ENCODE measurements at regions not wholly inside any gene's neighbourhood (a gene's known extent, or its start where the extent isn't known, plus 50 kb on each side); places are given as distances from the start of the nearest gene placed in this dataset.

DNA sequence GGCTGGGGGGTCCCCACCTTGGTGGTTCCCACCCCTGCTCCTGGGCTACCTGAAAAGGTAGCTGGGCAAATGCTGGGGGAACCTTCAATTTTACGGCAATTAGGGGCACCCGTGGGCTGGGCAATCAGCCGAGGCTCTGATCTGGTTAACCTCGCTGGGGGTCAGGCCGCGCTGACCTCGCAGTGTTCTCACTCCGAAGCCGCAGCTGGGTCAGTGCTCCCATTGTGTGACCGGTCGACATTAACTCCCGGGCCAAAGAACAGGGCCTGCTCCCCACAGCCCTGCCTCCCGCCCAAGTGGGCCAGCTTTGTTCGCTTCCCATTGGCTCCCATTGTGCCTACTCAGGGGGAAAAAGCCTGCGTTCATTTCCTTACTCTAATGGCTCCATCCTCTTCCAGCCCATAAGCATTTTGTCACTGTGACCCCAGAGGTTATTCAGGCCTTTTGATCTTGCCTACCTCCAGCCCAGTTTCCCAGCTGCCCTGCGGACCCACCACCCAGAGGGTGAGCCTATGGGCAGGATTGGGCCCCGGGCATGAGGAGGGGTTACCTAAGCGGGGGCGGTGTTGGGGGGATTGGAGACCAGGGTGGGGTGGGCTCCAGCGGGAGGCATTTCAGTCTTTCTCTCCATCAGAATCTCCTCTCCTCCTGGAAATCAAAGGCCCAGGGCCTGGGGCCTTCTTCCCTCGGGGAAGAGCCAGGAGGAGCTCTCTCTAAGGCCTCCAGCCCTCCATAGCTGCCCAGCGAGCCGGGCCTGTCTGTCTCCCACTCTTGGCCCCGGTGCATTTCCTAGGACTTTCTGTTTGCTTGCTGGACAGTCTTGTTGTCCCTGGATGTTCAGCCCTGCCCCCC lies 90.1 kb downstream of the MYCN start:
- no peak overlapping the region for H3K4me2 ChIP-seq (ENCODE audit: insufficient read depth, insufficient read length, low read length)
- no peak overlapping the region for H2BK20ac ChIP-seq (ENCODE audit: low read depth, low read length, poor library complexity, severe bottlenecking)
- Mint-ChIP-seq H3K36me3 (ENCODE audit: insufficient read depth in 1 of 3, low read depth in 3 of 3) (no peaks in the 10 kb centered on the region), H3K27ac (peak overlapping the region in 1 of 3 experiments; percentile 14; a peak in 1 of 7 replicates), H3K4me3 (no peak overlapping the region), H3K27me3 (ENCODE audit: low read depth) (peaks cover 4% of the 10 kb centered on the region), H3K4me1 (peaks cover 46 to 55% of the 10 kb centered on the region in 2 experiments), H3K9me3 (no peaks in the 10 kb centered on the region)
- WGBS (ENCODE audit: extremely low coverage, insufficient read length, low lambda C conversion rate) = no CpG with 5 or more reads among the region's 24 CpGs
- no peak overlapping the region for H2AK5ac ChIP-seq (ENCODE audit: insufficient read length, low read length)
- no peaks in the 10 kb centered on the region for H4K20me1 ChIP-seq (ENCODE audit: control insufficient read depth, insufficient read depth, insufficient read length)
- no peak overlapping the region for H2BK5ac ChIP-seq (ENCODE audit: insufficient read length, low read length)
- H4K91ac ChIP-seq (ENCODE audit: insufficient read length, low read depth, low read length) = no peak overlapping the region
- no peak overlapping the region for H3K56ac ChIP-seq (ENCODE audit: insufficient read length, low read depth, low read length)
- H3K23ac ChIP-seq (ENCODE audit: insufficient read length, low read depth, low read length) = no peak overlapping the region
- H3K27ac ChIP-seq (ENCODE audit: insufficient read length, low read depth, low read length) = no peak overlapping the region
- H3K79me2 ChIP-seq (ENCODE audit: insufficient read depth, low read length) = no peaks in the 10 kb centered on the region
- no peak overlapping the region for H3K18ac ChIP-seq (ENCODE audit: insufficient read length, low read depth, low read length)
- no peak overlapping the region for H2BK12ac ChIP-seq (ENCODE audit: insufficient read length, low read depth, low read length)
- no peaks in the 10 kb centered on the region for H3K27me3 ChIP-seq (ENCODE audit: insufficient read depth, low read length)
- TF ChIP-seq, protein P1, sequence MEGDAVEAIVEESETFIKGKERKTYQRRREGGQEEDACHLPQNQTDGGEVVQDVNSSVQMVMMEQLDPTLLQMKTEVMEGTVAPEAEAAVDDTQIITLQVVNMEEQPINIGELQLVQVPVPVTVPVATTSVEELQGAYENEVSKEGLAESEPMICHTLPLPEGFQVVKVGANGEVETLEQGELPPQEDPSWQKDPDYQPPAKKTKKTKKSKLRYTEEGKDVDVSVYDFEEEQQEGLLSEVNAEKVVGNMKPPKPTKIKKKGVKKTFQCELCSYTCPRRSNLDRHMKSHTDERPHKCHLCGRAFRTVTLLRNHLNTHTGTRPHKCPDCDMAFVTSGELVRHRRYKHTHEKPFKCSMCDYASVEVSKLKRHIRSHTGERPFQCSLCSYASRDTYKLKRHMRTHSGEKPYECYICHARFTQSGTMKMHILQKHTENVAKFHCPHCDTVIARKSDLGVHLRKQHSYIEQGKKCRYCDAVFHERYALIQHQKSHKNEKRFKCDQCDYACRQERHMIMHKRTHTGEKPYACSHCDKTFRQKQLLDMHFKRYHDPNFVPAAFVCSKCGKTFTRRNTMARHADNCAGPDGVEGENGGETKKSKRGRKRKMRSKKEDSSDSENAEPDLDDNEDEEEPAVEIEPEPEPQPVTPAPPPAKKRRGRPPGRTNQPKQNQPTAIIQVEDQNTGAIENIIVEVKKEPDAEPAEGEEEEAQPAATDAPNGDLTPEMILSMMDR (conservative IDR thresholded peaks at IDR 0.05) = no peak
- no peaks in the 10 kb centered on the region for H3K9me3 ChIP-seq (ENCODE audit: control insufficient read depth, low read depth, low read length)
- H3K9ac ChIP-seq (ENCODE audit: extremely low read depth, insufficient read length, low read length) = no peak overlapping the region
- H2AFZ ChIP-seq (ENCODE audit: low read length) = no peak overlapping the region
- no peaks in the 10 kb centered on the region for H3K79me1 ChIP-seq (ENCODE audit: insufficient read depth, low read depth, low read length, poor library complexity, severe bottlenecking)
- no peak overlapping the region for H4K8ac ChIP-seq (replicated peaks; ENCODE audit: insufficient read length, low read depth, low read length)
- peak overlapping the region; percentile 35; the same call in 1 of the 2 replicates for H3K14ac ChIP-seq (ENCODE audit: insufficient read depth, low read length)
- H3K4me1 ChIP-seq (ENCODE audit: insufficient read depth, low read length) = peaks cover 4% of the 10 kb centered on the region; the same call in 1 of the 2 replicates
- H4K5ac ChIP-seq (ENCODE audit: insufficient read length, low read depth, low read length) = no peak overlapping the region
- no peak overlapping the region for H2BK15ac ChIP-seq (ENCODE audit: low read depth, low read length)
- H2BK120ac ChIP-seq (ENCODE audit: low read depth, low read length, poor library complexity, severe bottlenecking) = no peak overlapping the region
- H3T11ph ChIP-seq (ENCODE audit: low read length) = no peak overlapping the region
- DNase-seq = no peak
- no peak overlapping the region for H3K4ac ChIP-seq (ENCODE audit: low read depth, low read length)
- peaks cover 2% of the 10 kb centered on the region for H3K23me2 ChIP-seq (ENCODE audit: insufficient read length, low read depth, low read length, poor library complexity, severe bottlenecking)

Data from H9 (cell line).